ENCODE measurements at regions not wholly inside any gene's neighbourhood (a gene's known extent, or its start where the extent isn't known, plus 50 kb on each side); places are given as distances from the start of the nearest gene placed in this dataset.
"Not testable (repeated sequence)": the region's sequence is repeated elsewhere in the genome, so short reads cannot be mapped to it uniquely, and the experiment has no call there.

- no peak for DNase-seq
These were observed 104.7 kb downstream of the GPR85 start for GRCh38 chr7:112981966-112982365.

GRCh38 chr7:112979055-112979454, 107.6 kb downstream of the GPR85 start:
- DNase-seq, result not testable (repeated sequence)

GRCh38 chr7:112977244-112977955, 109.2 kb downstream of the GPR85 start:
- not testable (repeated sequence) for DNase-seq

- no peak for DNase-seq
These were observed 115.9 kb downstream of the GPR85 start for GRCh38 chr7:112970771-112971170.

- DNase-seq, result no peak
These were observed 116.7 kb downstream of the GPR85 start for GRCh38 chr7:112969946-112970345.

- no peak for DNase-seq
These were observed 121.1 kb downstream of the GPR85 start for GRCh38 chr7:112965506-112965905.

GRCh38 chr7:112963634-112964033, 123.0 kb downstream of the GPR85 start:
- DNase-seq, result no peak

GRCh38 chr7:112962815-112963214, 123.8 kb downstream of the GPR85 start:
- no peak for DNase-seq

- DNase-seq, result no peak
These were observed 127.4 kb downstream of the GPR85 start for GRCh38 chr7:112959276-112959675.

GRCh38 chr7:112958775-112959174, 127.9 kb downstream of the GPR85 start:
- DNase-seq, result no peak

GRCh38 chr7:112957901-112958300, 128.7 kb downstream of the GPR85 start:
- no peak for DNase-seq

GRCh38 chr7:112953031-112953430, 133.6 kb downstream of the GPR85 start:
- not testable (repeated sequence) for DNase-seq

GRCh38 chr7:112951070-112951469, 135.6 kb downstream of the GPR85 start:
- no peak for DNase-seq

GRCh38 chr7:112949682-112950081, 136.9 kb downstream of the GPR85 start:
- DNase-seq, result not testable (repeated sequence)

- DNase-seq, result peak; percentile 23
These were observed 140.3 kb downstream of the GPR85 start for GRCh38 chr7:112946350-112946749.

GRCh38 chr7:112945046-112945445, 141.6 kb downstream of the GPR85 start:
- DNase-seq, result peak; percentile 41

- no peak for DNase-seq
These were observed 143.6 kb downstream of the GPR85 start for GRCh38 chr7:112942981-112943380.

GRCh38 chr7:112942125-112942524, 144.5 kb downstream of the GPR85 start:
- not testable (repeated sequence) for DNase-seq

GRCh38 chr7:112940314-112940732, 146.3 kb downstream of the GPR85 start:
- no peak for DNase-seq

- DNase-seq, result peak; percentile 100
These were observed 146.9 kb downstream of the GPR85 start for GRCh38 chr7:112939574-112940313.

- DNase-seq, result peak; percentile 14
These were observed 147.6 kb downstream of the GPR85 start for GRCh38 chr7:112938863-112939573.

GRCh38 chr7:112937651-112938415, 147.6 kb upstream of the TMEM168 start:
- DNase-seq, result peak; percentile 35

GRCh38 chr7:112933598-112933997, 143.4 kb upstream of the TMEM168 start:
- DNase-seq, result no peak
